ENCODE measurements at regions not wholly inside any gene's neighbourhood (a gene's known extent, or its start where the extent isn't known, plus 50 kb on each side); places are given as distances from the start of the nearest gene placed in this dataset.

GRCh38 chr11:104279587-104279986, 115.6 kb upstream of the PDGFD start:
- no peak overlapping the region for H3K27ac ChIP-seq (replicated peaks in 1 of 4)
- no peaks in the 10 kb centered on the region for H3K4me1 ChIP-seq
- intact Hi-C loops (cut with DNase I), result no loop called here
- TF ChIP-seq, protein P1, sequence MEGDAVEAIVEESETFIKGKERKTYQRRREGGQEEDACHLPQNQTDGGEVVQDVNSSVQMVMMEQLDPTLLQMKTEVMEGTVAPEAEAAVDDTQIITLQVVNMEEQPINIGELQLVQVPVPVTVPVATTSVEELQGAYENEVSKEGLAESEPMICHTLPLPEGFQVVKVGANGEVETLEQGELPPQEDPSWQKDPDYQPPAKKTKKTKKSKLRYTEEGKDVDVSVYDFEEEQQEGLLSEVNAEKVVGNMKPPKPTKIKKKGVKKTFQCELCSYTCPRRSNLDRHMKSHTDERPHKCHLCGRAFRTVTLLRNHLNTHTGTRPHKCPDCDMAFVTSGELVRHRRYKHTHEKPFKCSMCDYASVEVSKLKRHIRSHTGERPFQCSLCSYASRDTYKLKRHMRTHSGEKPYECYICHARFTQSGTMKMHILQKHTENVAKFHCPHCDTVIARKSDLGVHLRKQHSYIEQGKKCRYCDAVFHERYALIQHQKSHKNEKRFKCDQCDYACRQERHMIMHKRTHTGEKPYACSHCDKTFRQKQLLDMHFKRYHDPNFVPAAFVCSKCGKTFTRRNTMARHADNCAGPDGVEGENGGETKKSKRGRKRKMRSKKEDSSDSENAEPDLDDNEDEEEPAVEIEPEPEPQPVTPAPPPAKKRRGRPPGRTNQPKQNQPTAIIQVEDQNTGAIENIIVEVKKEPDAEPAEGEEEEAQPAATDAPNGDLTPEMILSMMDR (IDR thresholded peaks at IDR 0.05), result no peak
- TF ChIP-seq POLR2A (IDR thresholded peaks at IDR 0.05; ENCODE audit: low read depth), result no peak
- TF ChIP-seq POLR2AphosphoS5 (IDR thresholded peaks at IDR 0.05), result no peak
- no peak for TF ChIP-seq EP300 (IDR thresholded peaks at IDR 0.05)
- no peaks in the 10 kb centered on the region for H3K36me3 ChIP-seq
- no peak for DNase-seq (ENCODE audit: extremely low spot score)
- H3K27me3 ChIP-seq, result no peaks in the 10 kb centered on the region
- H3K9me3 ChIP-seq, result no peaks in the 10 kb centered on the region
- H3K4me3 ChIP-seq, result no peak overlapping the region

DNA sequence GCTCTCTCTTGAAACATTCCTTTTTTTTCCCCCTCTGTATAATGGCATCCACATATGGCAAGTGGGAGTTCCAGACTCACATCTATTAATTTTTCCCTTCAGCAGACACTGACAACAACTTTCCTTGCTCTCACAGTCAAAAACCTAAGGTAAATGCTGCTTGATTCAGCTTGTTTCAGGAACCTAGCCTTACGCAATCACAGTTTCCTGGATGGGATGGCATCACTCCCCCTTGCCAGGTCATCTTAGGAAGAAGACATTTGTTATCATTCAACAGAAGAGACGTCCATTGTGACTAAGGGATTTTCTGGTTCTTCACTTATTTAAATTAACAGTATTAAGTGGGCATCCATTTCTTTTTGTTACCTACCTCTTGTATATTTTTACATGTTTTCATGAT, 112.0 kb upstream of the PDGFD start:
- Histone ChIP-seq H3K4me3 (no peak overlapping the region), H3K27me3 (no peaks in the 10 kb centered on the region), H3K4me1 (no peaks in the 10 kb centered on the region), H3K36me3 (no peaks in the 10 kb centered on the region), H3K27ac (replicated peaks in 1 of 4) (no peak overlapping the region), H3K9me3 (no peaks in the 10 kb centered on the region)
- no peak for DNase-seq (ENCODE audit: extremely low spot score)
- TF ChIP-seq EP300 (IDR thresholded peaks at IDR 0.05), result no peak
- no peak for TF ChIP-seq POLR2AphosphoS5 (IDR thresholded peaks at IDR 0.05)
- TF ChIP-seq POLR2A (IDR thresholded peaks at IDR 0.05; ENCODE audit: low read depth), result no peak
- TF ChIP-seq, protein P1 (IDR thresholded peaks at IDR 0.05), result no peak
- WGBS, result 60% methylated on average over 2 of the region's 2 CpGs
- intact Hi-C loops (cut with DNase I), result no loop called here

GRCh38 chr11:104260456-104260855, 96.5 kb upstream of the PDGFD start:
- TF ChIP-seq, protein P1 (IDR thresholded peaks at IDR 0.05), result no peak
- TF ChIP-seq POLR2AphosphoS5 (IDR thresholded peaks at IDR 0.05) (no peak), EP300 (IDR thresholded peaks at IDR 0.05) (no peak), POLR2A (IDR thresholded peaks at IDR 0.05; ENCODE audit: low read depth) (no peak)
- Histone ChIP-seq H3K36me3 (no peaks in the 10 kb centered on the region), H3K27me3 (no peaks in the 10 kb centered on the region), H3K4me3 (no peak overlapping the region), H3K27ac (replicated peaks in 1 of 4) (no peak overlapping the region), H3K9me3 (no peaks in the 10 kb centered on the region), H3K4me1 (no peaks in the 10 kb centered on the region)
- intact Hi-C loops (cut with DNase I), result no loop called here
- 69% methylated on average over 2 of the region's 2 CpGs for WGBS
- DNase-seq (ENCODE audit: extremely low spot score), result no peak

DNA sequence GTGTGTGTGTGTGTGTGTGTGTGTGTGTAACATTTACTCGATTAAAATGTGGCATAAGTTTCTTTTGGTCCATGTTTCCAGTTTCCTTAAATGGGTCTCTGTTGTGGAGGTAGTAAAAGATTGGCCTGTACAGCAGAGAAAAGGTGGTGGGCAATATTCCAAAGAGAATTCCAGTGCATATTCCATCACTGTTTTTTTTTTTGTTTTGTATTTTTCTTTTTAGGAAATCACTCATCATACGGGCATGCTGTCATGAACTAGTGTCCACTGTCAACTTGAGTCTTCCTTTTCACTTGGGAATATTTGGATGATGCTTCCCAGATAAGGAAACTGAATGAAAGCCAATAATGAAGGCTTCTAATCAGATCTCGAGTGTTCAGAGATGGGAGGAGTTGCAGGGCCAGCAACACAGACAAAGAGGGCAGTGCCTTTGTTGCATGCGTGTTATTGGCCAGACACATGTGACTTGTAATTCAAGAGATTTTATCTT, 95.2 kb upstream of the PDGFD start:
- TF ChIP-seq POLR2A (IDR thresholded peaks at IDR 0.05; ENCODE audit: low read depth), result no peak
- TF ChIP-seq, protein P1 (IDR thresholded peaks at IDR 0.05), result no peak
- no peak for TF ChIP-seq EP300 (IDR thresholded peaks at IDR 0.05)
- TF ChIP-seq POLR2AphosphoS5 (IDR thresholded peaks at IDR 0.05), result no peak
- Histone ChIP-seq H3K4me1 (no peaks in the 10 kb centered on the region), H3K36me3 (no peaks in the 10 kb centered on the region), H3K4me3 (no peak overlapping the region), H3K9me3 (no peaks in the 10 kb centered on the region), H3K27ac (replicated peaks in 1 of 4) (no peak overlapping the region), H3K27me3 (no peaks in the 10 kb centered on the region)
- intact Hi-C loops (cut with DNase I), result no loop called here
- WGBS, result 72% methylated on average over 4 of the region's 4 CpGs
- no peak for DNase-seq (ENCODE audit: extremely low spot score)

GRCh38 chr11:104256525-104256924, 92.6 kb upstream of the PDGFD start:
- no peak for DNase-seq (ENCODE audit: extremely low spot score)
- intact Hi-C loops (cut with DNase I), result no loop called here
- no peak overlapping the region for H3K27ac ChIP-seq (replicated peaks in 1 of 4)
- no peaks in the 10 kb centered on the region for H3K4me1 ChIP-seq
- no peaks in the 10 kb centered on the region for H3K36me3 ChIP-seq
- WGBS, result 82% methylated on average over 2 of the region's 2 CpGs
- H3K4me3 ChIP-seq, result no peak overlapping the region
- no peaks in the 10 kb centered on the region for H3K9me3 ChIP-seq
- no peak for TF ChIP-seq POLR2AphosphoS5 (IDR thresholded peaks at IDR 0.05)
- no peak for TF ChIP-seq EP300 (IDR thresholded peaks at IDR 0.05)
- TF ChIP-seq POLR2A (IDR thresholded peaks at IDR 0.05; ENCODE audit: low read depth), result no peak
- TF ChIP-seq, protein P1 (IDR thresholded peaks at IDR 0.05), result no peak
- H3K27me3 ChIP-seq, result no peaks in the 10 kb centered on the region

All from esophagus muscularis mucosa (tissue), 4 donors.